ENCODE measurements at regions not wholly inside any gene's neighbourhood (a gene's known extent, or its start where the extent isn't known, plus 50 kb on each side); places are given as distances from the start of the nearest gene placed in this dataset.
"Not testable (repeated sequence)": the region's sequence is repeated elsewhere in the genome, so short reads cannot be mapped to it uniquely, and the experiment has no call there.

DNA sequence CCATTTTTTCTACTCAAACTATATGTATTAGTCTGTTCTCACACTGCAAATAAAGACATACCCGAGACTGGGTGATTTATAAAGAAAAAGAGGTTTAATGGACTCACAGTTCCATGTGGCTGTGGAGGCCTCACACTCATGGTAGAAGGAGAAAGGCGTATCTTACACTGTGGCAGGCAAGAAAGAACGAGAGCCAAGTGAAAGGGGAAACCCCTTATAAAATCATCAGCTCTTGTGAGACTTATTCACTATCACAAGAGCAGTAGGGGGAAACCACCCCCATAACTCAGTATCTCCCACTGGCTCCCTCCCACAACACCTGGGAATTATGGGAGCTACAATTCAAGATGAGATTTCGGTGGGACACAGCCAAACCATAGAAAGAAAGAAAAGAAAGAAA lies 266.3 kb upstream of the TLE3 start:
- H3K9me3 ChIP-seq (ENCODE audit: control insufficient read depth in 2 of 3, low read length in 3 of 3); H3K27ac Mint-ChIP-seq; H3K27ac ChIP-seq (ENCODE audit: low read depth, low read length); H3K4me1 ChIP-seq (ENCODE audit: control insufficient read depth in 2 of 2, insufficient read depth in 2 of 2, low read length in 2 of 2); H3K4me3 ChIP-seq (ENCODE audit: low read length); H3K36me3 ChIP-seq (ENCODE audit: control insufficient read depth in 2 of 3, insufficient read depth in 3 of 3, low read length in 3 of 3); ATAC-seq; intact Hi-C loops (cut with micrococcal nuclease); H3K36me3 Mint-ChIP-seq; POLR2A ChIA-PET; H3K27me3 ChIP-seq (ENCODE audit: control insufficient read depth in 2 of 2, insufficient read depth in 2 of 2, low read length in 2 of 2); H3K4me3 Mint-ChIP-seq; DNase-seq; H3K9me3 Mint-ChIP-seq: not testable (repeated sequence)
- CTCF ChIA-PET: interaction anchor here (0.7 kb wide), 1 partner anchor 1219 kb away, joined by 3 read pairs; no protein-coding TSS in a partner anchor
- Mint-ChIP-seq H3K4me1 (peaks cover 3 to 14% (median 12%) of the 10 kb centered on the region in 7 donors), H3K27me3 (peaks cover 0 to 50% (median 13%) of the 10 kb centered on the region in 5 donors)

DNA sequence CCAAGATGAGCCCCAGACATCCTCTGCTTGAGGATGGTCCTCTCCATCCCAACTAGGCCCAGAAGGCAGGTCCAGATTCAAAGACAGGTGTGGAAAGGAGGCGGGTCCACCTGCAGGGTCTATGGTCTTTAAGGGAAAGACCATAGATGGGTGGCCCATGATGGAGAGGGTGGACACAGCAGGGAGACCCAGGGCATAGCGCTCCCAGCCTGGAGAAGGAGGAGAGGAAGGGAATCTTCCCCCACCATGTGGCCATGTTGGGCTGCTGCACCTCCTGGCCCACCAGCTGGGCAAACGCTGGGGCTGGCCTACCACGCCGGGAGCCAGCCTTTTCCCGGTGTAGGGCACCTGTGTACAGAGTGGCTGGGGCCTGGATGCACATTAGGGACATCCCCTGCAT lies 265.2 kb upstream of the TLE3 start:
- Mint-ChIP-seq H3K4me1 (peaks cover 0 to 3% (median under 1%) of the 10 kb centered on the region in 7 donors), H3K27me3 (peaks cover 0 to 44% (median 10%) of the 10 kb centered on the region in 5 donors), H3K9me3 (peaks cover 0 to 4% (median 0%) of the 10 kb centered on the region in 11 donors), H3K4me3 (no peak overlapping the region), H3K27ac (no peak overlapping the region), H3K36me3 (peaks cover 0 to 9% (median 0%) of the 10 kb centered on the region in 5 donors)
- ATAC-seq: no peak
- intact Hi-C loops (cut with micrococcal nuclease): no loop called here
- ChIA-PET POLR2A (no interaction called here), CTCF (no interaction called here)
- Histone ChIP-seq H3K36me3 (ENCODE audit: control insufficient read depth in 2 of 3, insufficient read depth in 3 of 3, low read length in 3 of 3) (no peaks in the 10 kb centered on the region), H3K4me3 (ENCODE audit: low read length) (no peak overlapping the region), H3K27ac (ENCODE audit: low read depth, low read length) (no peak overlapping the region), H3K27me3 (ENCODE audit: control insufficient read depth in 2 of 2, insufficient read depth in 2 of 2, low read length in 2 of 2) (no peaks in the 10 kb centered on the region), H3K4me1 (ENCODE audit: control insufficient read depth in 2 of 2, insufficient read depth in 2 of 2, low read length in 2 of 2) (peaks cover 0 to 2% of the 10 kb centered on the region in 2 donors), H3K9me3 (ENCODE audit: control insufficient read depth in 2 of 3, low read length in 3 of 3) (no peaks in the 10 kb centered on the region)
- DNase-seq: no peak

DNA sequence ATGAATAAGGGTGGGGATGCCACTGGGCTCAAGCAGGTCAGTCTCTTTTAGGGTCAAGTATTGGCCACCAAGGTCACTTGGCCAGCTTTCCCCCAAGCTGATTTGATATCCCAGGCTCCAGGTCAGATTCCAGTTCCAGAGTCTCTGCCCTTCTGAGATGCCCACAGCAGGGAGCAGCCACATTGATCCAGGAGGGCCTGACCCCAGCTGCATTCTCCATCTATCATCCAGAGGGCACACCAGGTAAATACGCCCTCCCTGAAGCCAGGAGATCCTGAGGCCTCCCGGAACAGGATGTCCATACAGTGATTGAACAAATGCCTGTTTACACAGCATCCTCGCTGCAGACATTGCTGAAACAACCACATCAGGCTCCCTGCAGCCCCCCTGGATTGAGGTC lies 264.6 kb upstream of the TLE3 start:
- ChIA-PET POLR2A (no interaction called here), CTCF (no interaction called here)
- H3K4me3 ChIP-seq (ENCODE audit: low read length): no peak overlapping the region
- no peaks in the 10 kb centered on the region for H3K27me3 ChIP-seq (ENCODE audit: control insufficient read depth in 2 of 2, insufficient read depth in 2 of 2, low read length in 2 of 2)
- H3K4me1 Mint-ChIP-seq: no peaks in the 10 kb centered on the region
- DNase-seq (no peak), ATAC-seq (no peak)
- peaks cover 0 to 9% (median 0%) of the 10 kb centered on the region in 5 donors for H3K36me3 Mint-ChIP-seq
- H3K4me3 Mint-ChIP-seq: no peak overlapping the region
- H3K9me3 ChIP-seq (ENCODE audit: control insufficient read depth in 2 of 3, low read length in 3 of 3): no peaks in the 10 kb centered on the region
- H3K9me3 Mint-ChIP-seq: peaks cover 0 to 4% (median 0%) of the 10 kb centered on the region in 11 donors
- peaks cover 0 to 42% (median 13%) of the 10 kb centered on the region in 5 donors for H3K27me3 Mint-ChIP-seq
- no peak overlapping the region for H3K27ac Mint-ChIP-seq
- no peaks in the 10 kb centered on the region for H3K36me3 ChIP-seq (ENCODE audit: control insufficient read depth in 2 of 3, insufficient read depth in 3 of 3, low read length in 3 of 3)
- intact Hi-C loops (cut with micrococcal nuclease): no loop called here
- no peak overlapping the region for H3K27ac ChIP-seq (ENCODE audit: low read depth, low read length)
- H3K4me1 ChIP-seq (ENCODE audit: control insufficient read depth in 2 of 2, insufficient read depth in 2 of 2, low read length in 2 of 2): no peaks in the 10 kb centered on the region

DNA sequence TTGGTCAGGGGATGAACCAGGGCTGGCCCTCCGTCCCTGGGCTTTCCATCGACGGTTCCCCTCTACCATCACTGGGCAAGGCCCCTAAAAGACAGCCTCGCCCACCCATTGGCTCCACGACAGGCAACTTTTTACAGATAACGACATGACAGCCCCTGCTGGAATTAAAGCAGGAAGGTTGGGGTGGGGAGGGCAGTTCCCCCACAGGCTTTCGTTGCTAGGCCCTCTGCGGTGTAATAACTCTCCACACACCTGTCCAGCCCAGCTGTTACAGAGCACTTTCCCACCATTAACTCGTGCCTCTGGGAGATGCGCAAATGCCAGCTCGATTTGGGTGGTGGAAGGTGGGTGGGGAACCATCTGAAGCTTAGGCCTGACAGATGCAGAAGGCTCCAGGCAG lies 264.2 kb upstream of the TLE3 start:
- Mint-ChIP-seq H3K4me1 (no peaks in the 10 kb centered on the region), H3K27me3 (peaks cover 0 to 37% (median 13%) of the 10 kb centered on the region in 5 donors), H3K27ac (no peak overlapping the region), H3K4me3 (no peak overlapping the region), H3K36me3 (peaks cover 0 to 9% (median 0%) of the 10 kb centered on the region in 5 donors), H3K9me3 (peaks cover 0 to 4% (median 0%) of the 10 kb centered on the region in 11 donors)
- H3K36me3 ChIP-seq (ENCODE audit: control insufficient read depth in 2 of 3, insufficient read depth in 3 of 3, low read length in 3 of 3): no peaks in the 10 kb centered on the region
- intact Hi-C loops (cut with micrococcal nuclease): no loop called here
- no peak overlapping the region for H3K4me3 ChIP-seq (ENCODE audit: low read length)
- ATAC-seq: no peak
- H3K27me3 ChIP-seq (ENCODE audit: control insufficient read depth in 2 of 2, insufficient read depth in 2 of 2, low read length in 2 of 2): no peaks in the 10 kb centered on the region
- ChIA-PET CTCF (no interaction called here), POLR2A (no interaction called here)
- no peak overlapping the region for H3K27ac ChIP-seq (ENCODE audit: low read depth, low read length)
- DNase-seq: no peak
- H3K9me3 ChIP-seq (ENCODE audit: control insufficient read depth in 2 of 3, low read length in 3 of 3): no peaks in the 10 kb centered on the region
- H3K4me1 ChIP-seq (ENCODE audit: control insufficient read depth in 2 of 2, insufficient read depth in 2 of 2, low read length in 2 of 2): no peaks in the 10 kb centered on the region

DNA sequence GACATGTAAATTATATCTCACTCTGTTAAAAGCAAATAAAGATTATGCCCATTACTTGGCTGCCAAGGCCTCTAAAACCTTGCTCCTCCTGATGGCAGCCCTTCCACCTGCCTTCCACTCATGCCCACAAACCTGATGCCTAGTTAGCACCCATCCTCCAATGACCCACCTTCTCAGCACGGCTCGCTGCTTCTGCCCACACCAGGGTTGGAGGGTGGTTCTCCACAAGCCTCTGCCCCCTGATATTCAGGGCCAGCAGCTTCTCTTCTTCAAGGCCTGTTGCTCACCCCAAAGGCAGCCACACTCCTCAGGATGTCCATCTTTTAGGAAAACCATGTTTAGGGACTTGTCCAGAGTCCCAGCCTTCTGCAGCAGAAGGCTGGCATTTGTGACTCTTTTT lies 263.4 kb upstream of the TLE3 start:
- Histone ChIP-seq H3K9me3 (ENCODE audit: control insufficient read depth in 2 of 3, low read length in 3 of 3) (no peaks in the 10 kb centered on the region), H3K36me3 (ENCODE audit: control insufficient read depth in 2 of 3, insufficient read depth in 3 of 3, low read length in 3 of 3) (no peaks in the 10 kb centered on the region), H3K27ac (ENCODE audit: low read depth, low read length) (no peak overlapping the region), H3K4me3 (ENCODE audit: low read length) (no peak overlapping the region), H3K27me3 (ENCODE audit: control insufficient read depth in 2 of 2, insufficient read depth in 2 of 2, low read length in 2 of 2) (no peaks in the 10 kb centered on the region), H3K4me1 (ENCODE audit: control insufficient read depth in 2 of 2, insufficient read depth in 2 of 2, low read length in 2 of 2) (no peaks in the 10 kb centered on the region)
- POLR2A ChIA-PET: no interaction called here
- peaks cover 0 to 31% (median 9%) of the 10 kb centered on the region in 5 donors for H3K27me3 Mint-ChIP-seq
- no peak overlapping the region for H3K4me3 Mint-ChIP-seq
- no peaks in the 10 kb centered on the region for H3K4me1 Mint-ChIP-seq
- H3K36me3 Mint-ChIP-seq: peaks cover 0 to 9% (median 0%) of the 10 kb centered on the region in 5 donors
- no peak overlapping the region for H3K27ac Mint-ChIP-seq
- intact Hi-C loops (cut with micrococcal nuclease): no loop called here
- ATAC-seq (no peak), DNase-seq (no peak)
- CTCF ChIA-PET: no interaction called here
- H3K9me3 Mint-ChIP-seq: peaks cover 0 to 4% (median 0%) of the 10 kb centered on the region in 11 donors

DNA sequence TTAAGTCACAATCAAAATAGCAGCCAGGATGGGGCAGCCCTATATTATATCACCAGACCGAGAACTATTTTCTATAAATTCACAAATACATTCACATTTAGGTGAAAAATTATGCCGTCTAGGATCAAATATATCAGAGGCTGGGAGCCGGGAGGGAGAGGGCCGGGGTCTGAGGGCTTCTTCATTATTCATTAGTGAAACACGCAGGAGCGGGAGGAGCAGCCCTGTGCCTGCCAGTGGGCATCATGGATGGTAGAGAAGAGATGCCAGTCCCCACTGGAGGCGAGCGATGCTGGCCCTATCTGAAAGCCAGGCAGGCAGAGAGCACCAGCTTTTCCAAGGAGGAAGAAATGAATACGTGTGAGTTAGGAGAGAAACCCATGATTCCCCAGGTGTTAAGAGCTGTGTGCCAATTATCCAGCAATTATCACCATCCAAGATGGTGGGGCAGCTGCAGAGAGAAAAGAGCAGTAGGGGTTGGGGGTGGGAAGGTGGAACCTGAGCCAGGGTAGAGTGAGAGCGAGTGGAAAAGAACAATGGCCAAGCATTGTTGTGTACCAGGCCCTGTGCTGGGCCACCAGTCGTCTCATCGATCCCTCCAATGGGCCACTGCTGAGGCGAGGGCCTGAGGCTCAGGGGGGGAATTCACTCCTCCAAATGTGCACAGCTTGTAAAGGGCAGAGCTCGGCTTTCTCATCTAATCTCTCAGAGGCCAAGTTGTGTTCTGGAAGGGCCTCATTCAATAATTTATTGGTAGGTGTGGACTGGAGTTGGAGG lies 261.3 kb upstream of the TLE3 start:
- no peak overlapping the region for H3K4me3 Mint-ChIP-seq
- no peak overlapping the region for H3K4me3 ChIP-seq (ENCODE audit: low read length)
- no peaks in the 10 kb centered on the region for H3K4me1 Mint-ChIP-seq
- H3K27ac ChIP-seq (ENCODE audit: low read depth, low read length): no peak overlapping the region
- peaks cover 0 to 17% (median 3%) of the 10 kb centered on the region in 5 donors for H3K27me3 Mint-ChIP-seq
- no peak for ATAC-seq
- ChIA-PET CTCF (interaction anchor here (0.6 kb wide), 1 partner anchor 1838 kb away, joined by 3 read pairs; no protein-coding TSS in a partner anchor), POLR2A (no interaction called here)
- H3K27ac Mint-ChIP-seq: no peak overlapping the region
- H3K36me3 Mint-ChIP-seq: peaks cover 0 to 9% (median 0%) of the 10 kb centered on the region in 5 donors
- peaks cover 0 to 1% (median 0%) of the 10 kb centered on the region in 11 donors for H3K9me3 Mint-ChIP-seq
- H3K36me3 ChIP-seq (ENCODE audit: control insufficient read depth in 2 of 3, insufficient read depth in 3 of 3, low read length in 3 of 3): no peaks in the 10 kb centered on the region
- no peaks in the 10 kb centered on the region for H3K27me3 ChIP-seq (ENCODE audit: control insufficient read depth in 2 of 2, insufficient read depth in 2 of 2, low read length in 2 of 2)
- H3K9me3 ChIP-seq (ENCODE audit: control insufficient read depth in 2 of 3, low read length in 3 of 3): no peaks in the 10 kb centered on the region
- H3K4me1 ChIP-seq (ENCODE audit: control insufficient read depth in 2 of 2, insufficient read depth in 2 of 2, low read length in 2 of 2): no peaks in the 10 kb centered on the region
- intact Hi-C loops (cut with micrococcal nuclease): no loop called here
- no peak for DNase-seq
